ENCODE measurements at regions not wholly inside any gene's neighbourhood (a gene's known extent, or its start where the extent isn't known, plus 50 kb on each side); places are given as distances from the start of the nearest gene placed in this dataset.

DNA sequence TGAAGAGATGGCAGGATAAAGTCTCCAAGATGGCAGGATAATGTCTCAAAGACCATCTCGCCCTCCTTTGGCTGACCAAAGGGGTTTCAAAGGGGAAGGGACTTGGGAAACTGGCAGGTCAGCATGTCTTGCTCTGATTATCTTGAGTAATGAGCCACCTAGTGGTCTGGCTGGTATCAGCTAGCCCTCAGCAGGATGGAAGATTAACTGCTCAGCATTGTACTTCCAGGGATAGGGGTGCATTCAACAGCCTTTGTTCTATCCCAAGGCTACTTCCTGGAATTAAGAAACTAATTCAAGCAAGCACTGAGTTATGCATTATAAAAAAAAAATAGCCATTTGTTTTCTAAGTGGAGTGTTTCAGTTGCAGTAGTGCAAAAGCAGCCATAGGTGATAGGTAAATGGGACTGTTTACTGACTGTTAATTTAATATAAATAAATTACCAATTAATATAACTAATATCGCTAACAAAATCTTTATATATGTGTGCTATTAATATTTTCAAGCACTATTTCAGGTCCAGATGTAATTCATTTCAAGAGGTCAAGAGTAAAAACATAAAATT, 555.5 kb downstream of the CDH9 start:
- Histone ChIP-seq H3K4me1 (no peaks in the 10 kb centered on the region), H3K27me3 (no peaks in the 10 kb centered on the region), H3K4me2 (no peak overlapping the region), H3K4me3 (no peak overlapping the region), H3K36me3 (no peaks in the 10 kb centered on the region), H3K9ac (no peak overlapping the region), H3K9me3 (replicated peaks in 1 of 11) (peaks cover 0 to 9% (median 7%) of the 10 kb centered on the region in 11 experiments; a peak in 14 of 22 replicates), H4K20me1 (no peaks in the 10 kb centered on the region), H3K27ac (no peak overlapping the region)
- TF ChIP-seq Cebpa-rat (IDR thresholded peaks at IDR 0.05) = no peak

DNA sequence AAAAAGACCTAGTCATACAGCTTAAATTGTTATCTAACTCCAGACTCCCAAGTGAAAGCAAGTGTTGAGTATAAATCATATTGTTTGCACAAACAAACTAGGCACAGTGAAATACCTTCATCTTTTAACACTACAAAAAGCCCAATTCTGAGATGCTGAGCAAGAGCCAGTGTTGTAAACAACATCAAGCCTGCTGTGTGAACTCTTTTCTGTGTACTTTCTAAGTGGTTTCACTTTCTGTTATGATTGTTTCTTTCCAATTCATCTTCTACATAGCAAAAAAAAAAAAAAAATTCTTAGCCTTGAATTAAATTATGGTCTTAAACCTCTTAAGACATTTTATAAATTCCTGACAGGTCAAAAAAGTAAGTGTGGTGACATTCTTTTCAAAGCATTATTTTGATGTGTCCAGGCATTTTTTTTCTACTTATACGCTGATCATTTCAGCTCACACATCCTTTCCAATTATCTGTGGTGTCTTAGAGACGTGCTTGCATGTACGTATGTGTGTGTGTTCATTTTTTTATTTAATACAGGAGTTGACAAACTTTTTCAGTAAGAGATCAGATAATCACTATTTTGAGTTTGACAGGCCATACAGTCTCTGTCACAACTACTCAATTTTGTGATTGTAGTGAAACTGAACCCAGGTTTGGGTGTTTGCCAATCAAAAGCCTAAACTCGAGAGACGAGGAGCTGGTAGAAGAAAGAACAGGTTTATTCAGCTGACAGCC, 556.1 kb downstream of the CDH9 start:
- Histone ChIP-seq H3K4me2 (no peak overlapping the region), H3K27ac (no peak overlapping the region), H3K9me3 (replicated peaks in 1 of 11) (peaks cover 0 to 9% (median 7%) of the 10 kb centered on the region in 11 experiments; a peak in 14 of 22 replicates), H3K9ac (no peak overlapping the region), H3K36me3 (no peaks in the 10 kb centered on the region), H3K4me3 (no peak overlapping the region), H4K20me1 (no peaks in the 10 kb centered on the region), H3K4me1 (no peaks in the 10 kb centered on the region), H3K27me3 (no peaks in the 10 kb centered on the region)
- no peak for TF ChIP-seq Cebpa-rat (IDR thresholded peaks at IDR 0.05)

DNA sequence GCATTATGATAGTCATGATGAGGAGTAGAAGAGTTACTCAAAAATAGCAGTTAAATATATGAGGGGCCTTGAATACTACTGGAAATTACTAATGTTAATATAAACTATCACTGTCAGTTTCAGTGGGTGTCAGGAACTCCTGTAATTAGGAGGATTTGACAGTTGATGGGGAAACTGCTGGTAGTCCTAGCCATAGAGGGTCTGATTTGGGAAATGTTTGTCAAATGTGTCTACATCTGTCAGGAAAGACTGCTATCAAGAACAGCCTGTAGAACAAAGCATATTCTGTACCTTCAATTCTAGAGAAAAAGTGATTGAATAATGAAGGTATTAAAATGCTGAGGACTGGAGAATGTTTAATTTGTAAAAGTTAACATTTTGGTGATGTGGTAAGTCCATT, 567.9 kb downstream of the CDH9 start:
- no peak overlapping the region for H3K9ac ChIP-seq
- no peaks in the 10 kb centered on the region for H3K4me1 ChIP-seq
- H3K36me3 ChIP-seq = no peaks in the 10 kb centered on the region
- no peak overlapping the region for H3K4me3 ChIP-seq
- no peaks in the 10 kb centered on the region for H3K27me3 ChIP-seq
- TF ChIP-seq Cebpa-rat (IDR thresholded peaks at IDR 0.05) = no peak
- no peak overlapping the region for H3K27ac ChIP-seq
- H3K9me3 ChIP-seq (replicated peaks in 1 of 11) = no peaks in the 10 kb centered on the region
- H4K20me1 ChIP-seq = no peaks in the 10 kb centered on the region
- no peak overlapping the region for H3K4me2 ChIP-seq

DNA sequence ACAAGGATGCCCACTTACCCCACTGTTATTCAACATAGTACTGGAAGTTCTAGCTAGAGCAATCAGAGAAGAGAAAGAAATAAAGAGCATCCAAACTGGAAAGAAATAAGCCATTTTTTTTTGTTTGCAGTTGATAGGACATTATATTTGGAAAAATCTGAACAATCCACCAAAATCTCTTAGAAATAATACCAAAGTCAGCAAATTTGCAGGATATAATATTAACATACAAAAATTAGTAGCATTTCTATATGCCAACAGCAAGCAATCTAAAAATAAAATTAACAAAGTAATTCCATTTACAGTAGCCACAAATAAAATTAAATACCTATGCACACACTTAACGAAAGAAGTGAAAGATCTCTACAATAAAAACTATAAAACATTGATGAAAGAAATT, 599.3 kb downstream of the CDH9 start:
- TF ChIP-seq Cebpa-rat (IDR thresholded peaks at IDR 0.05) = no peak
- no peaks in the 10 kb centered on the region for H3K4me1 ChIP-seq
- no peaks in the 10 kb centered on the region for H4K20me1 ChIP-seq
- no peak overlapping the region for H3K9ac ChIP-seq
- no peak overlapping the region for H3K4me2 ChIP-seq
- no peaks in the 10 kb centered on the region for H3K9me3 ChIP-seq (replicated peaks in 1 of 11)
- H3K36me3 ChIP-seq = no peaks in the 10 kb centered on the region
- H3K27me3 ChIP-seq = no peaks in the 10 kb centered on the region
- H3K4me3 ChIP-seq = no peak overlapping the region
- H3K27ac ChIP-seq = no peak overlapping the region

DNA sequence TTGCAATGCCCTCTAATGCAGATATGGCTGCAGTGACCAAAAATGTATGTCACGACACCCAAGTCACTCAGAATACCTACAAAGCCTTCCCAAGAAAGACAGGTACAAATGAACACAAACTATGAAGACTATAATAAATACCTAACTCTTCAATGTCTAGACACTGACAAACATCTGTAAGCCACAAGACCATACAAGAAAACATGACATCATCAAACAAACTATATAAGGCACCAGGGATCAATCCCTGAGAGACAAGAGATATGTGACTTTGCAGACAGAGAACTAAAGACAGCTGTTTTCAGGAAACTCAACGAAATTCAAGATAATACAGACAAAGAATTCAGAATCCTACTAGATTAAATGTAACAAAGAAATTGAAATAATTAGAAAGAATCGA, 603.7 kb downstream of the CDH9 start:
- no peak overlapping the region for H3K9ac ChIP-seq
- no peaks in the 10 kb centered on the region for H3K27me3 ChIP-seq
- H3K9me3 ChIP-seq (replicated peaks in 1 of 11) = no peaks in the 10 kb centered on the region
- H3K36me3 ChIP-seq = no peaks in the 10 kb centered on the region
- no peaks in the 10 kb centered on the region for H4K20me1 ChIP-seq
- no peak overlapping the region for H3K4me2 ChIP-seq
- H3K4me1 ChIP-seq = no peaks in the 10 kb centered on the region
- H3K27ac ChIP-seq = no peak overlapping the region
- TF ChIP-seq Cebpa-rat (IDR thresholded peaks at IDR 0.05) = no peak
- H3K4me3 ChIP-seq = no peak overlapping the region

DNA sequence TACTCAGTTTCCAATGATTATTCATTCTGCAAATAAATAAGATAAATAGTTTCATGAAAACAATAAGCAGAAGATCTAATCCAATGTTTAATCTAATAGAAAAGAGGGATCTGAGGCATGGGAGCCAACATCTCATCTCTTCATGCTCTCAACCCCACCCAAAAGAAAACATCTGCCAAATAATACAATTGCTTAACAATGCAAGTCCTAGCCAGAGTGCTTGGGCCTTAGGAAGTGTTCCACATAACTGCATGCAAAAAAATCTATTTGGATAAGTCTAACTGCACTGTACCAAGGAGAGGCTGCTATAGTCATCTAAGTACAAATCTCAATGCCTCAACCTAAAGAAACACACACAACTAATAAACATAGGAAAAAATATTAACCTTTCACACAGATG, 606.0 kb downstream of the CDH9 start:
- Histone ChIP-seq H3K27ac (no peak overlapping the region), H3K4me3 (no peak overlapping the region), H3K27me3 (no peaks in the 10 kb centered on the region), H3K9ac (no peak overlapping the region), H3K4me2 (no peak overlapping the region), H3K4me1 (no peaks in the 10 kb centered on the region), H4K20me1 (no peaks in the 10 kb centered on the region), H3K9me3 (replicated peaks in 1 of 11) (no peaks in the 10 kb centered on the region), H3K36me3 (no peaks in the 10 kb centered on the region)
- no peak for TF ChIP-seq Cebpa-rat (IDR thresholded peaks at IDR 0.05)

DNA sequence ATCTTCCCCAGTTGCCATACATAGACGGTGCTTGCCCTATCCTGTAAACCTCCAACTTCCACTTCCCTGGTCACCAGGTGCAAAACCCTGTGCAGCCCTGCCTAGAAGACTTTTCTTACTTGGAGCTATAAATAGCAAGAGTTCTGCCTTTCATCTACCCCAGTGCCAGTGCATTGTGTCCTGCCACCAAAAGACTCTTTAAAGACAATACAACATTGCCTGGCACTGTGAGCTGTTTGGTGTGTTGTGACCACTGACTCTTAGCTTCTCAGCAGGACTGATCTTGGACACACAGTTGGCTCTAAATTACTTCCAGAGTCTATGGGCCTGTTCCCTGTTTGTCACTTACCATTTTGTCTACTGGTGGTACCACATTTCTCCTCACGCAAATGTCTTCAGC, 608.1 kb downstream of the CDH9 start:
- Histone ChIP-seq H3K9me3 (replicated peaks in 1 of 11) (no peaks in the 10 kb centered on the region), H3K27me3 (no peaks in the 10 kb centered on the region), H3K9ac (no peak overlapping the region), H4K20me1 (no peaks in the 10 kb centered on the region), H3K4me2 (no peak overlapping the region), H3K4me3 (no peak overlapping the region), H3K36me3 (no peaks in the 10 kb centered on the region), H3K27ac (no peak overlapping the region), H3K4me1 (no peaks in the 10 kb centered on the region)
- no peak for TF ChIP-seq Cebpa-rat (IDR thresholded peaks at IDR 0.05)

DNA sequence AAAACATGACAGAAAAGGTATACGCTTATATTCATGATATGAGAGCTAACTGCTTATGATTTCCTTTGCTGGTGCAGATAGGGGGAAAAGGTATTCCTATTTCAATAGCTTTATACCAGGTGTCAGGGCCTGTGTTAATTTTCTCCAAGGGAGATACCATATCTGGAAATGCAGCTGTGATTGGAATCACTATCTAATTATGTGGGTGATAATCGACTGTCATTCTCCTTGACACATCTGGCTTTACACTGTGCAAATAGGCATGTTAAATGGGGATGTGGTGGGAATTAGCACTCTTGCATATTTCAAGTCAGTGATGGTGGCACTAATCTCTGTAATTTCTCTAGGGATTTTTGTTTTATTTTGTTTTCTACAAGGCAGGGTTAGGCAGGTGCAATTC, 611.1 kb downstream of the CDH9 start:
- no peak overlapping the region for H3K4me3 ChIP-seq
- no peak overlapping the region for H3K27ac ChIP-seq
- no peaks in the 10 kb centered on the region for H3K36me3 ChIP-seq
- H3K9ac ChIP-seq = no peak overlapping the region
- no peaks in the 10 kb centered on the region for H3K27me3 ChIP-seq
- H3K4me2 ChIP-seq = no peak overlapping the region
- no peak for TF ChIP-seq Cebpa-rat (IDR thresholded peaks at IDR 0.05)
- H4K20me1 ChIP-seq = no peaks in the 10 kb centered on the region
- no peaks in the 10 kb centered on the region for H3K4me1 ChIP-seq
- H3K9me3 ChIP-seq (replicated peaks in 1 of 11) = no peaks in the 10 kb centered on the region

DNA sequence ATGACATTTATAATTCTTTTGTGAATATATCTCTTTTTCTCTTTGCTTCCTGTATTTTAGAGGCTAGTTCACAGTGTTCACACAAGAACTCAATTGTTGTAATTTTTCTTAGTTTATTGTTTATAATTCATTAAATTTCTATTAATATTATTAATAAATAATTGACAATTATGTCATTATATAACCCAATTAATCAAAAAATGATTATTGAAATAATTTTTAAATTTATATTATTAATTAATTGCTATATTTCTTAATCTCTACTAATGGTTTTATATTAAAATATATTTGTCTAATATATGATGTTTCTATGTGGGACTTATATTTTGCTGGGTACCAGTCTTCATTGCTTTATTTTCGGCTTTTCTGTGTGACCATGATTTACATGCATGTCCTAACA, 618.4 kb downstream of the CDH9 start:
- Histone ChIP-seq H4K20me1 (no peaks in the 10 kb centered on the region), H3K4me3 (no peak overlapping the region), H3K9ac (no peak overlapping the region), H3K4me1 (no peaks in the 10 kb centered on the region), H3K36me3 (no peaks in the 10 kb centered on the region), H3K27me3 (no peaks in the 10 kb centered on the region), H3K4me2 (no peak overlapping the region), H3K27ac (no peak overlapping the region), H3K9me3 (replicated peaks in 1 of 11) (no peaks in the 10 kb centered on the region)
- TF ChIP-seq Cebpa-rat (IDR thresholded peaks at IDR 0.05) = no peak

DNA sequence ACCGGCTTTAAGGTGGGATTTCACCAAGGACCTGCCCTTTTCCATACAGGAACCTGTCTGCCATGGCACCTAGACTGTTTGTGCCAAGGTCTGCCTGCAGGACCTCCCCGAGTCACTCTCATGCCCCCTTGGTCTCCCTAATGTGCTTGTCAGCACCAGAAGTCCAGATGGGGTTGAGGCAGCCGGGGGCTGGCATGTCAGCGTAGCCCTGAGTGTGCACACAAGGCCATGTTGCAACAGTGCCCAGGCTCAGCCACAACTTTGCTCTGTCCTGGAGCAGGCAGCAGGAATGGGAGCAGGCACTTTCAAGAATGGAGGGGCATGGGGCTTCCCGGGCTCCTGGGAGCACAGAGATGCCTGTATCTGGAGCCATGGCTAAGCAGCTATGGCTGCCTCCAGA, 621.5 kb downstream of the CDH9 start:
- H3K27me3 ChIP-seq = no peaks in the 10 kb centered on the region
- H3K9me3 ChIP-seq (replicated peaks in 1 of 11) = no peaks in the 10 kb centered on the region
- TF ChIP-seq Cebpa-rat (IDR thresholded peaks at IDR 0.05) = no peak
- no peaks in the 10 kb centered on the region for H3K4me1 ChIP-seq
- no peak overlapping the region for H3K4me2 ChIP-seq
- H3K36me3 ChIP-seq = no peaks in the 10 kb centered on the region
- H3K4me3 ChIP-seq = no peak overlapping the region
- no peak overlapping the region for H3K27ac ChIP-seq
- no peak overlapping the region for H3K9ac ChIP-seq
- H4K20me1 ChIP-seq = no peaks in the 10 kb centered on the region

All from BLaER1 treated with 17β-estradiol and CSF1 and Interleukin-3, amounts not matched to agents 10 nM and 100 nM (cell line).